ENCODE measurements at regions not wholly inside any gene's neighbourhood (a gene's known extent, or its start where the extent isn't known, plus 50 kb on each side); places are given as distances from the start of the nearest gene placed in this dataset.

GRCh38 chr5:169408171-169408570 lies 107.2 kb upstream of the SLIT3 start:
- TF ChIP-seq CTCF (IDR thresholded peaks at IDR 0.05; ENCODE audit: extremely low read depth in 1 of 2, insufficient read depth in 1 of 2, low read depth in 1 of 2, low read length in 2 of 2) (no peak), POLR2A (IDR thresholded peaks at IDR 0.05; ENCODE audit: low read depth, low read length) (no peak)

Data from endothelial cell of umbilical vein (primary cell).